ENCODE measurements at regions not wholly inside any gene's neighbourhood (a gene's known extent, or its start where the extent isn't known, plus 50 kb on each side); places are given as distances from the start of the nearest gene placed in this dataset.

GRCh38 chr15:35980719-35981118, 434.8 kb upstream of the DPH6 start:
- no peak overlapping the region for H2AFZ ChIP-seq (ENCODE audit: low read depth, low read length)
- Mint-ChIP-seq H3K27ac (ENCODE audit: unreplicated experiment) (no peak overlapping the region), H3K9me3 (ENCODE audit: unreplicated experiment) (no peaks in the 10 kb centered on the region), H3K4me1 (ENCODE audit: low read depth, unreplicated experiment) (peaks cover 8% of the 10 kb centered on the region), H3K4me3 (ENCODE audit: unreplicated experiment) (no peak overlapping the region), H3K27me3 (ENCODE audit: low read depth, unreplicated experiment) (no peaks in the 10 kb centered on the region), H3K36me3 (ENCODE audit: low read depth, unreplicated experiment) (no peaks in the 10 kb centered on the region)
- H4K20me1 ChIP-seq (ENCODE audit: insufficient read depth, low read length) = no peaks in the 10 kb centered on the region
- no peak overlapping the region for H3K27ac ChIP-seq (ENCODE audit: low read depth, low read length)
- FAIRE-seq (no peak), DNase-seq (ENCODE audit: low read depth) (peak; percentile 74)
- no peaks in the 10 kb centered on the region for H3K36me3 ChIP-seq (ENCODE audit: insufficient read depth, low read length)
- TF ChIP-seq EZH2 (IDR thresholded peaks at IDR 0.05; ENCODE audit: insufficient read depth, low read length) (no peak), CTCF (IDR thresholded peaks at IDR 0.05; ENCODE audit: insufficient read depth, low read depth, low read length) (no peak)
- no peaks in the 10 kb centered on the region for H3K79me2 ChIP-seq (ENCODE audit: insufficient read depth, low read length)
- H3K4me2 ChIP-seq (ENCODE audit: low read length) = no peak overlapping the region
- H3K27me3 ChIP-seq (ENCODE audit: insufficient read depth, low read length) = no peaks in the 10 kb centered on the region
- H3K9me3 ChIP-seq (ENCODE audit: insufficient read depth, low read depth, low read length) = no peaks in the 10 kb centered on the region
- peaks cover 4% of the 10 kb centered on the region for H3K4me1 ChIP-seq (ENCODE audit: insufficient read depth, low read length)
- H3K9ac ChIP-seq (ENCODE audit: low read length) = no peak overlapping the region
- H3K4me3 ChIP-seq (ENCODE audit: insufficient read depth, low read depth, low read length) = no peak overlapping the region

DNA sequence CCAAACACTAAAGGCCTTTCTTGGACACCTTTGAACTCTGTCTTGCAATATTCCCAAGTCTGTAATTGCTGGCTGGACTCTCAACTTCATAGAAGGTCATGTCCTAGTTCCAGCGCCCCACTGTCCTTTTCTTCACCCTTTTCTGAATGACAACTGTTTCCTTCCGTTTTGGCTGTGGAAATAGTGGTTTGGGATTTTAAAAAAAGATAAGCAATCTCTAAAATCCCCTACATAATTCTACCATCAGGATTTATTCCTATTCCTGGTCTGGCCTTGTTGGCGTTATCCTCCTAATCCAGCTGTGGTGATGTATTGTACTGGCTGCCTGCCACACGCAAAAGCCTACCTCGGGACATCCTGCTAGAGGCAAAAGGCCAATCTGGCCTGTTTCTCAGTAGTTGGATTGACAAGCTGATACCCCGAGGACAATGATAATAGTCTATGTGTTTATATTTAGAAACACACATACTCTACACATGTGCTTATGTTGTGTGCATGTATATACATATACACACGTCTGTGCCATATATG, 440.3 kb upstream of the DPH6 start:
- H3K4me2 ChIP-seq (ENCODE audit: low read length) = no peak overlapping the region
- no peaks in the 10 kb centered on the region for H3K27me3 ChIP-seq (ENCODE audit: insufficient read depth, low read length)
- H3K79me2 ChIP-seq (ENCODE audit: insufficient read depth, low read length) = no peaks in the 10 kb centered on the region
- Mint-ChIP-seq H3K4me1 (ENCODE audit: low read depth, unreplicated experiment) (peaks cover 7% of the 10 kb centered on the region), H3K27ac (ENCODE audit: unreplicated experiment) (no peak overlapping the region), H3K27me3 (ENCODE audit: low read depth, unreplicated experiment) (no peaks in the 10 kb centered on the region), H3K4me3 (ENCODE audit: unreplicated experiment) (no peak overlapping the region), H3K36me3 (ENCODE audit: low read depth, unreplicated experiment) (no peaks in the 10 kb centered on the region), H3K9me3 (ENCODE audit: unreplicated experiment) (peaks cover 1% of the 10 kb centered on the region)
- H3K4me1 ChIP-seq (ENCODE audit: insufficient read depth, low read length) = no peaks in the 10 kb centered on the region
- no peak overlapping the region for H2AFZ ChIP-seq (ENCODE audit: low read depth, low read length)
- TF ChIP-seq CTCF (IDR thresholded peaks at IDR 0.05; ENCODE audit: insufficient read depth, low read depth, low read length) (no peak), EZH2 (IDR thresholded peaks at IDR 0.05; ENCODE audit: insufficient read depth, low read length) (no peak)
- DNase-seq (ENCODE audit: low read depth) (no peak), FAIRE-seq (no peak)
- H3K9me3 ChIP-seq (ENCODE audit: insufficient read depth, low read depth, low read length) = no peaks in the 10 kb centered on the region
- H4K20me1 ChIP-seq (ENCODE audit: insufficient read depth, low read length) = no peaks in the 10 kb centered on the region
- H3K4me3 ChIP-seq (ENCODE audit: insufficient read depth, low read depth, low read length) = no peak overlapping the region
- H3K27ac ChIP-seq (ENCODE audit: low read depth, low read length) = no peak overlapping the region
- H3K36me3 ChIP-seq (ENCODE audit: insufficient read depth, low read length) = no peaks in the 10 kb centered on the region
- H3K9ac ChIP-seq (ENCODE audit: low read length) = no peak overlapping the region

- no peaks in the 10 kb centered on the region for H3K79me2 ChIP-seq (ENCODE audit: insufficient read depth, low read length)
- no peaks in the 10 kb centered on the region for H3K4me1 ChIP-seq (ENCODE audit: insufficient read depth, low read length)
- H2AFZ ChIP-seq (ENCODE audit: low read depth, low read length) = no peak overlapping the region
- no peak overlapping the region for H3K27ac ChIP-seq (ENCODE audit: low read depth, low read length)
- TF ChIP-seq CTCF (IDR thresholded peaks at IDR 0.05; ENCODE audit: insufficient read depth, low read depth, low read length) (no peak), EZH2 (IDR thresholded peaks at IDR 0.05; ENCODE audit: insufficient read depth, low read length) (no peak)
- no peak overlapping the region for H3K4me3 ChIP-seq (ENCODE audit: insufficient read depth, low read depth, low read length)
- no peak overlapping the region for H3K9ac ChIP-seq (ENCODE audit: low read length)
- no peaks in the 10 kb centered on the region for H3K9me3 ChIP-seq (ENCODE audit: insufficient read depth, low read depth, low read length)
- no peak for FAIRE-seq
- no peaks in the 10 kb centered on the region for H3K27me3 ChIP-seq (ENCODE audit: insufficient read depth, low read length)
- no peak for DNase-seq (ENCODE audit: low read depth)
- H3K4me3 Mint-ChIP-seq (ENCODE audit: unreplicated experiment) = no peak overlapping the region
- no peaks in the 10 kb centered on the region for H3K27me3 Mint-ChIP-seq (ENCODE audit: low read depth, unreplicated experiment)
- H3K9me3 Mint-ChIP-seq (ENCODE audit: unreplicated experiment) = peaks cover 1% of the 10 kb centered on the region
- no peaks in the 10 kb centered on the region for H3K36me3 Mint-ChIP-seq (ENCODE audit: low read depth, unreplicated experiment)
- H3K36me3 ChIP-seq (ENCODE audit: insufficient read depth, low read length) = no peaks in the 10 kb centered on the region
- H3K27ac Mint-ChIP-seq (ENCODE audit: unreplicated experiment) = no peak overlapping the region
- peaks cover 7% of the 10 kb centered on the region for H3K4me1 Mint-ChIP-seq (ENCODE audit: low read depth, unreplicated experiment)
- no peaks in the 10 kb centered on the region for H4K20me1 ChIP-seq (ENCODE audit: insufficient read depth, low read length)
- no peak overlapping the region for H3K4me2 ChIP-seq (ENCODE audit: low read length)
Measured at GRCh38 chr15:35987056-35987455, 441.1 kb upstream of the DPH6 start.

All from astrocyte (in vitro differentiated cells and primary cell).